Kidney (tissue), 13 donors: ENCODE measurements at regions not wholly inside any gene's neighbourhood (a gene's known extent, or its start where the extent isn't known, plus 50 kb on each side); places are given as distances from the start of the nearest gene placed in this dataset.

Experiments used
- DNase-seq, 5 donors: peaks; one replicate each; pipeline ENCODE4 v3.0.0-alpha.2; 2013 to 2020
- FAIRE-seq: peaks from 2 replicates; lab custom pipeline; 2012; peaks lifted over from hg19 to GRCh38; lab: Jason Lieb, UNC
- H3K27ac ChIP-seq, 2 donors: one replicate each; pipeline ENCODE4 v1.7.0; 2013; ENCODE audit warnings: low read depth in 2 of 2, low read length in 2 of 2, inconsistent platforms in 1 of 2
- H3K27me3 ChIP-seq: one replicate; pipeline ENCODE4 v1.7.1; 2013; ENCODE audit warnings: low read length, inconsistent platforms; ENCODE audit not compliant: control insufficient read depth, insufficient read depth
- H3K36me3 ChIP-seq, 3 donors: one replicate each; pipeline versions ENCODE4 v1.7.0 to v1.7.1; 2013; ENCODE audit warnings: low read length in 3 of 3, control low read depth in 1 of 3, inconsistent platforms in 1 of 3; ENCODE audit not compliant: insufficient read depth in 3 of 3, control insufficient read depth in 2 of 3
- H3K4me1 ChIP-seq, 3 donors: one replicate each; pipeline versions ENCODE4 v1.7.0 to v1.7.1; 2013; ENCODE audit warnings: low read length in 3 of 3, inconsistent platforms in 1 of 3, low read depth in 1 of 3; ENCODE audit not compliant: control insufficient read depth in 2 of 3, insufficient read depth in 2 of 3
- H3K4me3 ChIP-seq, 3 donors: one replicate each; pipeline versions ENCODE4 v1.7.0 to v1.8.1; 2013; ENCODE audit warnings: low read length in 3 of 3, control low read depth in 1 of 3, inconsistent platforms in 1 of 3
- H3K9ac ChIP-seq, 3 donors: one replicate each; pipeline versions ENCODE4 v1.7.0 to v1.7.1; 2013; ENCODE audit warnings: low read length in 3 of 3, control low read depth in 1 of 3, inconsistent platforms in 1 of 3
- H3K9me3 ChIP-seq, 3 donors: one replicate each; pipeline versions ENCODE4 v1.7.0 to v1.7.1; 2013; ENCODE audit warnings: low read length in 3 of 3, control low read depth in 1 of 3, inconsistent platforms in 1 of 3; ENCODE audit not compliant: control insufficient read depth in 2 of 3, insufficient read depth in 1 of 3
- intact Hi-C: fragments of 100-400 bp; cut with DNase I; formaldehyde crosslinking; loops from one replicate; pipeline ENCODE4 v1.11.1; 2022
- TF ChIP-seq, protein P1 (sequence below): IDR thresholded peaks from 3 replicates; pipeline ENCODE4 v1.5.1; 2012; ENCODE audit warnings: mild to moderate bottlenecking, moderate library complexity, borderline replicate concordance; ENCODE audit not compliant: insufficient read depth; ENCODE audit errors: extremely low read depth
- donor health status: control.
- donor health status: control.
- donor health status: control.
- donor health status: control.
- donor health status: control.
- donor health status: DM: yes; HTN: yes; CAD: no.
- donor health status: Normal renal cell carcinoma (clear cell type).

DNA sequence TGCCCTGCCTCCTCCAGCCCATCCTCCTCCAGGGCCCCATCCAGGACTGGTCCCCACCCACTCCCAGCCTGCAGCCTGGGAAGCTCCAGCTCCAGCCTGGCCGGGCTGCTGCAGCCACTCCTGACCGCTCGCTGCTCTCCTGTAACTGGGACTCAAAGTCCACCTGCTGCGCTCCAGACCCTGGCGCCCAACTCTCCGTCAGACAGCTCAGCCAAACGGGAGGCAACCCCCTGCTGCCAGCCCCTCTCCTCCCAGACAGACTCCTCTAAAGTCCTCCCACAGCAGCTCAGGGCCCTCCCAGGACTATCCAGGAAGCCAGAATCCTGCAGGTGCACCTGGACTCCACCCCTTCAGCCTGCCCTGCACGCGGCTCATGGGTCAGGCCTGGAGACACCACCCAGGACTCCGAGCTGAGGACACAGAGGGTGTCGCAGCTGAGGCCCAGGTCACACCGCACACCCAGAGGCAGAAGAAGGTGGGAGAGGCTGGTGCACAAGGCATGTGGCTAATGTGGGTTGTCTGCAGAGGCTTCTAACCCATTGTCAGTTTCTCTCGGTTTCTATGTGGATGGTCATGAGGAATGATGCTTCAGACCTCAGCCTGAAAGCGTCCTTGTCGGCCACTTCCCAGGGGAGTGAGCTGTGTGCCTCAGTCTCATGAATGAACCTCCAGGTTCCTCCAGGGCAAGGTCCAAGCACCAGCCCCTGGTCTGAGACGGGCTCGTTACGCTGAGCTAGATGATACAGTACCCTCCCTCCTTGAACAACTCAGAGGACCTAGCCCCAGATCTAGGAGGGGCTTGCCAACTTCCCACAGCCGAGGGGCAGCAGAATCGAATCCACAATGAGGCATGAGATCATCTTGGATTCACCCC, 1514.8 kb downstream of the TBC1D22A start:
- intact Hi-C loops: no loop called here
- Histone ChIP-seq H3K9me3 (no peaks in the 10 kb centered on the region), H3K9ac (no peak overlapping the region), H3K4me3 (no peak overlapping the region), H3K27ac (no peak overlapping the region), H3K4me1 (no peaks in the 10 kb centered on the region), H3K27me3 (no peaks in the 10 kb centered on the region), H3K36me3 (no peaks in the 10 kb centered on the region)
- TF ChIP-seq, protein P1, sequence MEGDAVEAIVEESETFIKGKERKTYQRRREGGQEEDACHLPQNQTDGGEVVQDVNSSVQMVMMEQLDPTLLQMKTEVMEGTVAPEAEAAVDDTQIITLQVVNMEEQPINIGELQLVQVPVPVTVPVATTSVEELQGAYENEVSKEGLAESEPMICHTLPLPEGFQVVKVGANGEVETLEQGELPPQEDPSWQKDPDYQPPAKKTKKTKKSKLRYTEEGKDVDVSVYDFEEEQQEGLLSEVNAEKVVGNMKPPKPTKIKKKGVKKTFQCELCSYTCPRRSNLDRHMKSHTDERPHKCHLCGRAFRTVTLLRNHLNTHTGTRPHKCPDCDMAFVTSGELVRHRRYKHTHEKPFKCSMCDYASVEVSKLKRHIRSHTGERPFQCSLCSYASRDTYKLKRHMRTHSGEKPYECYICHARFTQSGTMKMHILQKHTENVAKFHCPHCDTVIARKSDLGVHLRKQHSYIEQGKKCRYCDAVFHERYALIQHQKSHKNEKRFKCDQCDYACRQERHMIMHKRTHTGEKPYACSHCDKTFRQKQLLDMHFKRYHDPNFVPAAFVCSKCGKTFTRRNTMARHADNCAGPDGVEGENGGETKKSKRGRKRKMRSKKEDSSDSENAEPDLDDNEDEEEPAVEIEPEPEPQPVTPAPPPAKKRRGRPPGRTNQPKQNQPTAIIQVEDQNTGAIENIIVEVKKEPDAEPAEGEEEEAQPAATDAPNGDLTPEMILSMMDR: no peak
- DNase-seq: peak in 4 of 5 donors; percentile 16 to 55 (median 43)
- no peak for FAIRE-seq

DNA sequence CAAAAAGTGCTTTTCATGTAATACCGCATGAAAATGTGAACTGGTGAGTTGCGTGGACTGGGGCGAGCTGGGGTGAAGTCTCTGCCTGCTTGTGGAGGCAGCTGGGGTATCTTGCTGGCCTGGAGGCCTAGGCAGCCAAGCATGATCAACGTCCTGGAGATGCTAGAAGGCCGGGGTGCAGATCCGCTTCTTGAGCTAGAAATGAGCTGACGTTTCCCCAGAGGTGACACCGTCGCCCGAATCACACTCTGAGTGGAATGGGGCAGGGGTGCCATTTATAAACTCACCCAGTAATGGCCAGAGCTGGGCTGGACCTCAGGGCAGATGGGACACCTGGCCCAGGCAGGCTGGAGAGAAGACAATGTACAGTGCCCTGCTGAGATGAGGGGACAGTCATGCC, 1513.0 kb downstream of the TBC1D22A start:
- FAIRE-seq: no peak
- Histone ChIP-seq H3K36me3 (no peaks in the 10 kb centered on the region), H3K9ac (no peak overlapping the region), H3K4me1 (no peaks in the 10 kb centered on the region), H3K4me3 (no peak overlapping the region), H3K27me3 (no peaks in the 10 kb centered on the region), H3K9me3 (no peaks in the 10 kb centered on the region), H3K27ac (no peak overlapping the region)
- intact Hi-C loops: no loop called here
- TF ChIP-seq, protein P1: no peak
- peak in 1 of 5 donors; percentile 52 for DNase-seq

DNA sequence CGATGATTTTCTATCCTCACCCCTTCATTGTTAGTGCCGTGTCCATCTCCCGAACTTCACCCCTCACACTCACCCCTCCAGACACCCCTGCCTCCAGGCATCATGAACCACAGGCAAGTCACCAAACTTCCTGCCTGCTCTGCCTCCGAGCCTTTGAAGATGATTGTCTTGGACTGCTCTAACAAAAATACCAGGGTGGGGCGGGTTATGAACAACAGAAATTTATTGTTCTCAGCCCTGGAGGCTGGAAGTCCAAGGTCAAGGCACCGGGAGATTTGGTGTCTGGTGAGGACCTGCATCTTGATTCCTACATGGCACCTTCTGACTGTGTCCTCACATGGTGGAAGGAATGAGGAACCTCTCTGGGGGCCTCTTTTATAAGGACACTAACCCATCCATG, 1508.3 kb downstream of the TBC1D22A start:
- TF ChIP-seq, protein P1: no peak
- Histone ChIP-seq H3K9me3 (no peaks in the 10 kb centered on the region), H3K36me3 (no peaks in the 10 kb centered on the region), H3K4me1 (no peaks in the 10 kb centered on the region), H3K27ac (no peak overlapping the region), H3K4me3 (no peak overlapping the region), H3K9ac (no peak overlapping the region), H3K27me3 (no peaks in the 10 kb centered on the region)
- DNase-seq: no peak
- intact Hi-C loops: no loop called here
- FAIRE-seq: no peak
